ENCODE measurements at regions not wholly inside any gene's neighbourhood (a gene's known extent, or its start where the extent isn't known, plus 50 kb on each side); places are given as distances from the start of the nearest gene placed in this dataset.

DNA sequence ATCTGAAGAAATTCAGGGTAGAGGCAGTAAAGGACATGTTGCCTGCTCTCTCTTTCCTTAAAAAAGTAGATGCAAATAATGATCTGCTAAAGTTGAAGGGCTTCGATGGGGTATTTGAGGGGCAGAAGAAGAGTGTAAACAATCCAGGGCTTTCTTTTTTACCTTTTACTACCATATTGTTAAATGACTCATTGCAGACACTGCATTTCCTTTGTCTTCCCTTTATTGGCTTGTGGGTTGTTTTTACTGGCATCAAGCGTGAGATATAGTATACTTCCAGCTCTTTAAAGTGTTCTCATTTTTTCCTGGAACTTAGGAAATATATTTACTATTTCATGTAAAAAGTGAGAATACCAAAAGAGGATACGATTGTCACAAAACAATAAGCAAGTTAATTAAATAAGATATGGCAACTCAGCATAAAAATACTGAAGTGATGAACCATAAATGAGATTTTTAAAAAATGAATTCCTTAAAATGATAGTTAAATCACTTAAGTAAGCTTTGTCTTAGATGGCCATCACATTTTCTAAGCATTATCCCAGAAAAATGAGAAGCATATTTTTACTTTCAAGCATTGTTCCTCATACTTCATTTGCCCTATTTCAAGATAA, 72.3 kb upstream of the KRAS start:
- Histone ChIP-seq H3K36me3 (no peaks in the 10 kb centered on the region), H3K4me1 (ENCODE audit: insufficient read depth) (no peaks in the 10 kb centered on the region), H3K27ac (no peak overlapping the region), H3K9me3 (no peaks in the 10 kb centered on the region), H3K27me3 (no peaks in the 10 kb centered on the region), H3K4me3 (no peak overlapping the region)
- 11 to 17% (median 12%) methylated on average over 3 of the region's 3 CpGs for WGBS, 3 donors
- TF ChIP-seq POLR2A (IDR thresholded peaks at IDR 0.05) (no peak), EP300 (IDR thresholded peaks at IDR 0.05) (no peak), CTCF (IDR thresholded peaks at IDR 0.05) (no peak)
- intact Hi-C loops (cut with DNase I), result no loop called here
- DNase-seq, result no peak

- intact Hi-C loops (cut with DNase I), result no loop called here
- WGBS, 3 donors, result 61 to 70% (median 69%) methylated on average over 1 of the region's 1 CpG
- H3K27me3 ChIP-seq, result no peaks in the 10 kb centered on the region
- H3K27ac ChIP-seq, result no peak overlapping the region
- DNase-seq, result no peak
- no peak overlapping the region for H3K4me3 ChIP-seq
- TF ChIP-seq EP300 (IDR thresholded peaks at IDR 0.05), result no peak
- TF ChIP-seq POLR2A (IDR thresholded peaks at IDR 0.05), result no peak
- no peak for TF ChIP-seq CTCF (IDR thresholded peaks at IDR 0.05)
- no peaks in the 10 kb centered on the region for H3K36me3 ChIP-seq
- H3K4me1 ChIP-seq (ENCODE audit: insufficient read depth), result no peaks in the 10 kb centered on the region
- no peaks in the 10 kb centered on the region for H3K9me3 ChIP-seq
Measured at GRCh38 chr12:25322351-25322750, 71.6 kb upstream of the KRAS start.

DNA sequence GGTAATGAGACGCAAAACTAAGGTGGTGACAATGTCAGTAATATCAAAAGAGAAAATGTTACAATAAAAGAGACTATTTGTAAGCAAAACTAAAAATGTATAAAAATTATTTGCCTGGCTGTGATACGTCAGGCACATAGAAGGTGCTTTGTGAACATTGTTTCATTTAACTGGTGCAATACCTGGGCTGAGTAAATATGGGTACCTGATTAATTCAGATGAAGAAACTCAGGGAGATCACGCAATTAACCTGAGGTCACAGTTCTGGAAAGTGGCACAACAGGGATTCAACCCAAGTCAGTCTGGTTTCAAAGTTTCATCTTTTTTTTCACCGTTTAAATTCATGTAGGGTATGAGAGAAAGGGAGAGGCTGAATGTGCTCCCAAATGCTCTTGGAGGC, 71.0 kb upstream of the KRAS start:
- no peaks in the 10 kb centered on the region for H3K9me3 ChIP-seq
- no peak overlapping the region for H3K4me3 ChIP-seq
- DNase-seq, result no peak
- H3K27me3 ChIP-seq, result no peaks in the 10 kb centered on the region
- no peak for TF ChIP-seq CTCF (IDR thresholded peaks at IDR 0.05)
- no peak for TF ChIP-seq POLR2A (IDR thresholded peaks at IDR 0.05)
- no peak for TF ChIP-seq EP300 (IDR thresholded peaks at IDR 0.05)
- 94 to 97% (median 95%) methylated on average over 4 of the region's 4 CpGs for WGBS, 3 donors
- H3K27ac ChIP-seq, result no peak overlapping the region
- no peaks in the 10 kb centered on the region for H3K4me1 ChIP-seq (ENCODE audit: insufficient read depth)
- no peaks in the 10 kb centered on the region for H3K36me3 ChIP-seq
- intact Hi-C loops (cut with DNase I), result no loop called here

DNA sequence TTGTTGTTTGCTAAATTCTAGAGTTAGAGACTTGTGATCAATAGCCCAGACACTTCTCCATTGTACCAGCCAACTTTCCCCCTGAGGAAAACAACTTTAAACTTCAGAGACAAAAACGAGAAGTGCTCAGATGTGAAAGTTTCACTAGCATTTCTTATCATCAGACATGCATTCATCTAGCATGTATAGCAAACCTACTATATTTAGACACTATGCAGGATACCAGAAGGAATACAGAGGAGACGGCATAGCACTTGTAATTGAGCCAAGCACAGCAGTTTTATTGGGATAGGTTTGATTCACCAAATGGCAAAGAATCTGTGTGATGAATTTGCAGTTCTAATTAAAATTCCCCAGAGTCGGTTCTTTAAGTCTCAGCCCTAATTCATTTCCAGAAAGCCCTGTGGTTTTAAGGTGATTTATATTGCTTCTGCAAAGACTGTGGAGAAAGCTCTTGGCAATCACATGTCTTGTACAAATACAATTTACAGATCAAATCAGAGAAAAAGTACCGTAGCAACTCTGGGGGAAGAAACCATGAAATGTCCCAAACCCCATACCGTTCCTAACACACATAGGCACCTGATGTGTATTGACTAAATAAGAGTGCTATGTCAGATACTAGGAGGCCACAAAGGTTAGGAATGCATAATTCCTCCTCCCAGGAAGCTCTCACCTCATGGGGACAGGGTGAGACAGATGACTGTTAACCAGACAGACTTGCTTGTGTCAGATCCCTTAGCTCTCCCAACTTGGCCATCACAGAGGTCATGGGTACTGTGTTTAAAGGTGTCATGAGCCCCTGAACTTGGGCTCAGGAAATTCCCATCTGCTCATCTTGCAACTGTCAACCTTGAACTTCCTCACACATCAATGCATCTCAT, 69.6 kb upstream of the KRAS start:
- no peaks in the 10 kb centered on the region for H3K36me3 ChIP-seq
- intact Hi-C loops (cut with DNase I), result no loop called here
- no peaks in the 10 kb centered on the region for H3K9me3 ChIP-seq
- H3K4me3 ChIP-seq, result no peak overlapping the region
- 66 to 80% (median 76%) methylated on average over 5 of the region's 5 CpGs for WGBS, 3 donors
- no peak overlapping the region for H3K27ac ChIP-seq
- DNase-seq, result no peak
- TF ChIP-seq EP300 (IDR thresholded peaks at IDR 0.05), result no peak
- no peak for TF ChIP-seq POLR2A (IDR thresholded peaks at IDR 0.05)
- TF ChIP-seq CTCF (IDR thresholded peaks at IDR 0.05), result no peak
- H3K4me1 ChIP-seq (ENCODE audit: insufficient read depth), result no peaks in the 10 kb centered on the region
- H3K27me3 ChIP-seq, result no peaks in the 10 kb centered on the region

Data from ovary (tissue), 7 donors.